ENCODE measurements at regions not wholly inside any gene's neighbourhood (a gene's known extent, or its start where the extent isn't known, plus 50 kb on each side); places are given as distances from the start of the nearest gene placed in this dataset.

DNA sequence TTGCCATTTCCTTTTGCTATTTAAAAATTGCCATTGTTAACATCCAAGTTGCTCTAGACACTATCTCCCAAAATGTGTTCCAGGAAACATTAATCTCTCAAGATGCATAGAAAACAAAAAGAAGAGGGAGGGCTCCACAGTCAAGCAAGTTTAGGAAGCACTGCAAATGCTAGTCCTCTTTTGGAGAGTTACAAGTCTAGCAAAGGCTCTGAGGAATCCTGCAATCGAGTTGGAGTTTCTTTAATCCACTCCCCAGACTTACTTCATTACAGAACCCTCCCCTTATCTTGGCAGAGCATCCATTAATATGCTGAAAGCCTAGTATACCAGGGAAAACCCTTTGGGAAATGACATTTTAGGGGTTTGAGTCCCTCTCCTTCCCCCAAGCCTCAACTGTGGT lies 147.9 kb downstream of the SYF2 start:
- FAIRE-seq (no peak), DNase-seq (ENCODE audit: low read depth in 1 of 2, low spot score in 1 of 2) (no peak), ATAC-seq (no peak)
- H3K27ac ChIP-seq = no peak overlapping the region
- H3K4me1 ChIP-seq = no peaks in the 10 kb centered on the region
- POLR2A ChIA-PET = no interaction called here
- H3K9me3 ChIP-seq = no peaks in the 10 kb centered on the region
- CTCF ChIA-PET = interaction anchor here (1.6 kb wide), 1 partner anchor 22 kb away, joined by 3 read pairs; no protein-coding TSS in a partner anchor
- TF ChIP-seq MAFK (IDR thresholded peaks at IDR 0.05; ENCODE audit: partially characterized antibody) (no peak), FOXS1 (CRISPR knock-in tag; IDR thresholded peaks at IDR 0.05) (no peak), TP53 (CRISPR knock-in tag; IDR thresholded peaks at IDR 0.05) (no peak), NR3C1 (IDR thresholded peaks at IDR 0.05) (no peak), KDM5A (IDR thresholded peaks at IDR 0.05) (no peak), JUN (IDR thresholded peaks at IDR 0.05) (no peak), CEBPB (IDR thresholded peaks at IDR 0.05) (no peak), GATA3 (IDR thresholded peaks at IDR 0.05; ENCODE audit: borderline replicate concordance) (no peak), FOSB (CRISPR knock-in tag; IDR thresholded peaks at IDR 0.05) (no peak), MYC (IDR thresholded peaks at IDR 0.05; ENCODE audit: borderline replicate concordance, low read length) (no peak)
- 0% methylated on average over 1 of the region's 1 CpG for WGBS (ENCODE audit: missing lambda C conversion rate)
- H3K4me2 ChIP-seq = no peak overlapping the region
- H3K4me3 ChIP-seq = no peak overlapping the region

- H3K4me2 ChIP-seq = no peak overlapping the region
- CTCF ChIA-PET = interaction anchor here (1.2 to 1.6 kb wide), 2 partner anchors 17 to 23 kb away, joined by 3 read pairs; no protein-coding TSS in a partner anchor
- no peak overlapping the region for H3K4me3 ChIP-seq
- no peak overlapping the region for H3K27ac ChIP-seq
- no peaks in the 10 kb centered on the region for H3K4me1 ChIP-seq
- DNase-seq (ENCODE audit: low read depth in 1 of 2, low spot score in 1 of 2) = no peak
- no peak for ATAC-seq
- WGBS (ENCODE audit: missing lambda C conversion rate) = 67% methylated on average over 12 of the region's 20 CpGs
- POLR2A ChIA-PET = interaction anchor here (0.7 kb wide), 1 partner anchor 930 kb away, joined by 6 read pairs; no protein-coding TSS in a partner anchor
- no peak for FAIRE-seq
- H3K9me3 ChIP-seq = no peaks in the 10 kb centered on the region
- no peak for TF ChIP-seq FOSB (CRISPR knock-in tag; IDR thresholded peaks at IDR 0.05)
- TF ChIP-seq, protein P1, sequence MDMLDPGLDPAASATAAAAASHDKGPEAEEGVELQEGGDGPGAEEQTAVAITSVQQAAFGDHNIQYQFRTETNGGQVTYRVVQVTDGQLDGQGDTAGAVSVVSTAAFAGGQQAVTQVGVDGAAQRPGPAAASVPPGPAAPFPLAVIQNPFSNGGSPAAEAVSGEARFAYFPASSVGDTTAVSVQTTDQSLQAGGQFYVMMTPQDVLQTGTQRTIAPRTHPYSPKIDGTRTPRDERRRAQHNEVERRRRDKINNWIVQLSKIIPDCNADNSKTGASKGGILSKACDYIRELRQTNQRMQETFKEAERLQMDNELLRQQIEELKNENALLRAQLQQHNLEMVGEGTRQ (IDR thresholded peaks at IDR 0.05) = no peak
- peak; percentile 24 for TF ChIP-seq ZFP36 (IDR thresholded peaks at IDR 0.05; ENCODE audit: borderline replicate concordance, partially characterized antibody)
Measured at GRCh38 chr1:25083481-25084345, 148.6 kb downstream of the SYF2 start.

DNA sequence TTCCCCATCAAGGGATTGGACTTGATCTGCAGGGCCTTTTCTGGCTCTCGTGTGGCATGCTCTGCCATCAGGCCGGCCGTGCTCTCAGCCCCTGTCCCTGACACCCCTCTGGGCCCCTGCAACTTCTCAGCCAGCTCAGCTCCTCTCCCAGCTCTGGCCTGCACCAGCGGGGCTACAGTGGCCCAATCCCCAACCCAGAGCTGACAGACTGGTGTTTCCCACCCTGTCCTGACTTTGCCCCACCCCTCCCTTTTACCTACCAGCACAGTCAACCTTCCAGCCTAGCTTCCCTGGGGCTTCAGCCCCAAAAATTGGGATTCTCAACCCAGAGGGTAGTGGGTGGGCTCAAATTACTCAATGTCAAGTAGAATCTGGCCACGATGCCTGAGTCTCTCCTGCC lies 149.3 kb downstream of the SYF2 start:
- 69% methylated on average over 2 of the region's 5 CpGs for WGBS (ENCODE audit: missing lambda C conversion rate)
- Histone ChIP-seq H3K4me1 (no peaks in the 10 kb centered on the region), H3K9me3 (no peaks in the 10 kb centered on the region), H3K4me2 (no peak overlapping the region), H3K4me3 (no peak overlapping the region), H3K27ac (no peak overlapping the region)
- CTCF ChIA-PET = interaction anchor here (1.2 to 1.6 kb wide), 2 partner anchors 18 to 24 kb away, joined by 3 read pairs; no protein-coding TSS in a partner anchor
- ATAC-seq (no peak), DNase-seq (ENCODE audit: low read depth in 1 of 2, low spot score in 1 of 2) (no peak), FAIRE-seq (no peak)
- TF ChIP-seq, protein P1 (IDR thresholded peaks at IDR 0.05) = no peak
- no peak for TF ChIP-seq MAX (IDR thresholded peaks at IDR 0.05)
- no peak for TF ChIP-seq NPAS2 (CRISPR knock-in tag; IDR thresholded peaks at IDR 0.05; ENCODE audit: borderline replicate concordance)
- POLR2A ChIA-PET = no interaction called here

DNA sequence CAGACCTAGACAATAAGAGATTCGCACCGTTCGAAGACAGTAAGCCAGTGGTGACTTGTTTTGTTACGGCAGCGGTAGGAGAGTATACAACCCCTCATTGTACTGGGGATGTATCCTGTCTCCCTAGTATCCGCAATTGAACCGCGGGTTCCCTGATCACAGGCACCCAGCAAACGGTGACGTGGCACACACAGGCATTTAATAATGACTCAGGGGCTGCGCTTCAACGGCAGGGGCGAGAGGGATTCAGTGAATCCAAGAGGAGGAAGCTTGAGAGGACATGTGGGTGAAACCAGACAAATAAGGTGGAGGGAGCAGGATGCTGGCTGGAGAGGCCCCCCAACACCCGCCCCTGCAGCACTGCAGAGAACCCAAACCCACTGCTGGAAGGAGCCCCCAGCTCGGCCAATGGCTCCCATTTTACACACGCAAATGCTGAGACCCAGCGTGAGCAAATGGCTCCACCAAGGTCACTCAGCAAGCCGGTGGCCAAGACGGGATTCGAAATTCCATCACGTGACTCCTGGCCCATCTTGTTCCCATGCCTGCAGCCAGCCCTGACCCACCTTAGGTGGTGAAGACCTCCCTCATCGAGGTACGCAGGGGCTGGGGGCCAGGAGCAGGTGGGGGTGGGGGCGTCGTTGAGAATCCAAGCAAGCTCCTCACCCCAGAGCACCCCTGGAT lies 149.9 kb downstream of the SYF2 start:
- no peak overlapping the region for H3K4me2 ChIP-seq
- ChIA-PET CTCF (interaction anchor here (1.2 kb wide), 1 partner anchor 19 kb away, joined by 3 read pairs; no protein-coding TSS in a partner anchor), POLR2A (no interaction called here)
- no peaks in the 10 kb centered on the region for H3K9me3 ChIP-seq
- FAIRE-seq (no peak), DNase-seq (ENCODE audit: low read depth in 1 of 2, low spot score in 1 of 2) (no peak), ATAC-seq (no peak)
- no peaks in the 10 kb centered on the region for H3K4me1 ChIP-seq
- no peak for TF ChIP-seq POLR2A (IDR thresholded peaks at IDR 0.05; ENCODE audit: low read length)
- TF ChIP-seq, protein P1 (IDR thresholded peaks at IDR 0.05) = no peak
- H3K27ac ChIP-seq = no peak overlapping the region
- no peak overlapping the region for H3K4me3 ChIP-seq
- 83% methylated on average over 18 of the region's 25 CpGs for WGBS (ENCODE audit: missing lambda C conversion rate)

Measured in A549 (cell line).